DOHH2 (cell line): ENCODE measurements at regions not wholly inside any gene's neighbourhood (a gene's known extent, or its start where the extent isn't known, plus 50 kb on each side); places are given as distances from the start of the nearest gene placed in this dataset.

ENCODE experiments used
- H3F3A ChIP-seq: fragments of 200-600 bp; sonication (generic), shearing (Covaris generic); 2 replicates; pipeline ENCODE4 v1.6.0; 2016; ENCODE audit warnings: antibody characterized with exemption, mild to moderate bottlenecking; ENCODE audit not compliant: control insufficient read depth, insufficient read depth
- H3K27ac ChIP-seq: fragments of 200-600 bp; sonication (generic); 2 replicates; pipeline ENCODE4 v1.5.1; 2014; ENCODE audit warnings: low read depth, mild to moderate bottlenecking, low read length, moderate library complexity
- H3K27me3 ChIP-seq: fragments of 200-600 bp; sonication (generic); 2 replicates; pipeline ENCODE4 v1.6.1; 2014; ENCODE audit warnings: mild to moderate bottlenecking, low read length, mixed read lengths; ENCODE audit not compliant: control insufficient read depth
- H3K36me3 ChIP-seq: fragments of 200-600 bp; sonication (generic); 2 replicates; pipeline ENCODE4 v1.6.1; 2014; ENCODE audit warnings: mild to moderate bottlenecking, low read length, moderate library complexity, mixed read lengths; ENCODE audit not compliant: control insufficient read depth
- H3K4me1 ChIP-seq: fragments of 200-600 bp; sonication (generic); 2 replicates; pipeline ENCODE4 v1.6.1; 2014; ENCODE audit warnings: mild to moderate bottlenecking, low read length, mixed read lengths; ENCODE audit not compliant: control insufficient read depth
- H3K4me2 ChIP-seq: fragments of 200-600 bp; sonication (generic); 2 replicates; pipeline ENCODE4 v1.6.0; 2014; ENCODE audit warnings: mild to moderate bottlenecking, low read length, moderate library complexity
- H3K4me3 ChIP-seq: fragments of 200-600 bp; sonication (generic); 2 replicates; pipeline ENCODE4 v1.5.1; 2014; ENCODE audit warnings: mild to moderate bottlenecking, low read length, mixed read lengths
- H3K79me2 ChIP-seq: fragments of 200-600 bp; sonication (generic); 2 replicates; pipeline ENCODE4 v1.6.1; 2014; ENCODE audit warnings: mild to moderate bottlenecking, low read length, mixed read lengths; ENCODE audit not compliant: control insufficient read depth
- H3K9me2 ChIP-seq: fragments of 200-600 bp; sonication (generic); replicated peaks from 2 replicates; pipeline ENCODE4 v1.6.1; 2014; ENCODE audit warnings: mild to moderate bottlenecking, low read length, mixed read lengths; ENCODE audit not compliant: control insufficient read depth
- H3K9me3 ChIP-seq: fragments of 200-600 bp; sonication (generic); 2 replicates; pipeline ENCODE4 v1.6.1; 2014; ENCODE audit warnings: antibody characterized with exemption, low read length, mixed read lengths; ENCODE audit not compliant: control insufficient read depth, insufficient read depth
- H4K20me1 ChIP-seq: fragments of 200-600 bp; sonication (generic); 2 replicates; pipeline ENCODE4 v1.6.0; 2014; ENCODE audit warnings: low read depth, mild to moderate bottlenecking, antibody characterized with exemption, low read length, moderate library complexity; ENCODE audit not compliant: control insufficient read depth, insufficient read depth
- CTCF ChIP-seq: fragments of 200-600 bp; sonication (generic); IDR thresholded peaks from one replicate; pipeline ENCODE4 v1.5.1; 2014; ENCODE audit warnings: antibody characterized with exemption, mild to moderate bottlenecking, low read depth, low read length; ENCODE audit not compliant: poor library complexity, severe bottlenecking
- EZH2phosphoT487 ChIP-seq: fragments of 200-600 bp; sonication (generic); IDR thresholded peaks from 2 replicates; pipeline ENCODE4 v1.6.1; 2017; ENCODE audit warnings: borderline replicate concordance, mild to moderate bottlenecking, antibody characterized with exemption, low read length, moderate library complexity, mixed read lengths

GRCh38 chr5:145682197-145682899 is 152.8 kb downstream of the PRELID2 start:
- no peaks in the 10 kb centered on the region for H3K9me2 ChIP-seq
- no peaks in the 10 kb centered on the region for H3K9me3 ChIP-seq
- no peaks in the 10 kb centered on the region for H3K79me2 ChIP-seq
- no peaks in the 10 kb centered on the region for H3K27me3 ChIP-seq
- H3K4me2 ChIP-seq = no peak overlapping the region
- no peak overlapping the region for H3K4me3 ChIP-seq
- no peaks in the 10 kb centered on the region for H3K36me3 ChIP-seq
- H3K4me1 ChIP-seq = peaks cover 3% of the 10 kb centered on the region
- H3K27ac ChIP-seq = no peak overlapping the region
- TF ChIP-seq EZH2phosphoT487 (no peak), CTCF (no peak)
- no peaks in the 10 kb centered on the region for H4K20me1 ChIP-seq
- H3F3A ChIP-seq = no peaks in the 10 kb centered on the region

- Histone ChIP-seq H3K27ac (no peak overlapping the region), H3F3A (no peaks in the 10 kb centered on the region), H3K79me2 (no peaks in the 10 kb centered on the region), H3K27me3 (no peaks in the 10 kb centered on the region), H3K4me3 (no peak overlapping the region), H4K20me1 (no peaks in the 10 kb centered on the region), H3K4me2 (no peak overlapping the region), H3K9me2 (no peaks in the 10 kb centered on the region), H3K9me3 (no peaks in the 10 kb centered on the region), H3K4me1 (peaks cover 3% of the 10 kb centered on the region), H3K36me3 (no peaks in the 10 kb centered on the region)
- TF ChIP-seq EZH2phosphoT487 (no peak), CTCF (peak; percentile 89)
These were observed 153.5 kb downstream of the PRELID2 start for GRCh38 chr5:145681686-145682085.

- Histone ChIP-seq H3K4me1 (peaks cover 3% of the 10 kb centered on the region), H3K4me2 (no peak overlapping the region), H3F3A (no peaks in the 10 kb centered on the region), H3K27me3 (no peaks in the 10 kb centered on the region), H4K20me1 (no peaks in the 10 kb centered on the region), H3K36me3 (no peaks in the 10 kb centered on the region), H3K27ac (no peak overlapping the region), H3K4me3 (no peak overlapping the region), H3K9me3 (no peaks in the 10 kb centered on the region), H3K9me2 (no peaks in the 10 kb centered on the region), H3K79me2 (no peaks in the 10 kb centered on the region)
- no peak for TF ChIP-seq EZH2phosphoT487
- no peak for TF ChIP-seq CTCF
These were observed 153.9 kb downstream of the PRELID2 start for GRCh38 chr5:145681216-145681615.
